Astrocyte (in vitro differentiated cells and primary cell): ENCODE measurements at regions not wholly inside any gene's neighbourhood (a gene's known extent, or its start where the extent isn't known, plus 50 kb on each side); places are given as distances from the start of the nearest gene placed in this dataset.

ENCODE experiments used
- DNase-seq: peaks from one replicate; pipeline ENCODE4 v3.0.0-alpha.2; 2010; ENCODE audit warnings: low read depth
- FAIRE-seq: peaks from 2 replicates; lab custom pipeline; 2011; peaks lifted over from hg19 to GRCh38; lab: Jason Lieb, UNC
- H2AFZ ChIP-seq: 2 replicates; pipeline ENCODE4 v1.6.0; 2012; ENCODE audit warnings: low read depth, low read length, inconsistent platforms
- H3K27ac ChIP-seq: 2 replicates; pipeline ENCODE4 v1.5.1; 2011; ENCODE audit warnings: low read depth, low read length, inconsistent platforms
- H3K27me3 ChIP-seq: 2 replicates; pipeline ENCODE4 v1.6.0; 2011; ENCODE audit warnings: low read length, inconsistent platforms; ENCODE audit not compliant: insufficient read depth
- H3K36me3 ChIP-seq: 2 replicates; pipeline ENCODE4 v1.5.1; 2011; ENCODE audit warnings: low read length, inconsistent platforms; ENCODE audit not compliant: insufficient read depth
- H3K4me1 ChIP-seq: 2 replicates; pipeline ENCODE4 v1.5.1; 2011; ENCODE audit warnings: low read length, inconsistent platforms; ENCODE audit not compliant: insufficient read depth
- H3K4me2 ChIP-seq: 2 replicates; pipeline ENCODE4 v1.6.0; 2012; ENCODE audit warnings: low read length, inconsistent platforms
- H3K4me3 ChIP-seq: 2 replicates; pipeline ENCODE4 v1.5.1; 2011; ENCODE audit warnings: low read depth, mild to moderate bottlenecking, low read length, inconsistent platforms; ENCODE audit not compliant: insufficient read depth
- H3K79me2 ChIP-seq: 2 replicates; pipeline ENCODE4 v1.6.0; 2012; ENCODE audit warnings: mild to moderate bottlenecking, low read length, inconsistent platforms; ENCODE audit not compliant: insufficient read depth
- H3K9ac ChIP-seq: 2 replicates; pipeline ENCODE4 v1.6.0; 2012; ENCODE audit warnings: mild to moderate bottlenecking, low read length, inconsistent platforms
- H3K9me3 ChIP-seq: 2 replicates; pipeline ENCODE4 v1.5.1; 2012; ENCODE audit warnings: low read depth, mild to moderate bottlenecking, low read length, inconsistent platforms; ENCODE audit not compliant: insufficient read depth
- H4K20me1 ChIP-seq: 2 replicates; pipeline ENCODE4 v1.6.0; 2012; ENCODE audit warnings: low read length, inconsistent platforms; ENCODE audit not compliant: insufficient read depth
- H3K27ac Mint-ChIP-seq: one replicate; pipeline ENCODE4 v1.8.0; 2021; ENCODE audit warnings: mild to moderate bottlenecking, mixed read lengths; ENCODE audit not compliant: unreplicated experiment
- H3K27me3 Mint-ChIP-seq: one replicate; pipeline ENCODE4 v1.8.0; 2021; ENCODE audit warnings: low read depth, mixed read lengths; ENCODE audit not compliant: unreplicated experiment
- H3K36me3 Mint-ChIP-seq: one replicate; pipeline ENCODE4 v1.8.0; 2021; ENCODE audit warnings: low read depth, mixed read lengths; ENCODE audit not compliant: unreplicated experiment
- H3K4me1 Mint-ChIP-seq: one replicate; pipeline ENCODE4 v1.8.0; 2021; ENCODE audit warnings: low read depth, mixed read lengths; ENCODE audit not compliant: unreplicated experiment
- H3K4me3 Mint-ChIP-seq: one replicate; pipeline ENCODE4 v1.8.0; 2021; ENCODE audit warnings: mild to moderate bottlenecking, moderate library complexity, mixed read lengths; ENCODE audit not compliant: unreplicated experiment
- H3K9me3 Mint-ChIP-seq: one replicate; pipeline ENCODE4 v1.8.0; 2021; ENCODE audit warnings: mild to moderate bottlenecking, mixed read lengths; ENCODE audit not compliant: unreplicated experiment
- CTCF ChIP-seq: IDR thresholded peaks from 2 replicates; pipeline ENCODE4 v1.5.1; 2011; ENCODE audit warnings: low read depth, mild to moderate bottlenecking, inconsistent platforms, low read length, moderate library complexity; ENCODE audit not compliant: insufficient read depth
- EZH2 ChIP-seq: IDR thresholded peaks from 2 replicates; pipeline ENCODE4 v1.6.1; 2012; ENCODE audit warnings: mild to moderate bottlenecking, low read length, inconsistent platforms; ENCODE audit not compliant: insufficient read depth

- Histone ChIP-seq H4K20me1 (no peaks in the 10 kb centered on the region), H3K4me2 (no peak overlapping the region), H3K4me1 (no peaks in the 10 kb centered on the region), H3K27ac (no peak overlapping the region), H2AFZ (no peak overlapping the region), H3K27me3 (no peaks in the 10 kb centered on the region), H3K79me2 (no peaks in the 10 kb centered on the region), H3K9me3 (no peaks in the 10 kb centered on the region), H3K4me3 (no peak overlapping the region), H3K36me3 (no peaks in the 10 kb centered on the region), H3K9ac (no peak overlapping the region)
- DNase-seq (peak; percentile 53), FAIRE-seq (no peak)
- H3K27ac Mint-ChIP-seq: no peak overlapping the region
- H3K9me3 Mint-ChIP-seq: peaks cover 2% of the 10 kb centered on the region
- H3K36me3 Mint-ChIP-seq: no peaks in the 10 kb centered on the region
- no peaks in the 10 kb centered on the region for H3K4me1 Mint-ChIP-seq
- TF ChIP-seq EZH2 (no peak), CTCF (no peak)
- peaks cover 7% of the 10 kb centered on the region for H3K27me3 Mint-ChIP-seq
- H3K4me3 Mint-ChIP-seq: no peak overlapping the region
These were observed 166.9 kb upstream of the OSR1 start for GRCh38 chr2:19525313-19525712.

- Mint-ChIP-seq H3K9me3 (peaks cover 8% of the 10 kb centered on the region), H3K36me3 (no peaks in the 10 kb centered on the region), H3K27ac (no peak overlapping the region), H3K4me3 (no peak overlapping the region), H3K27me3 (peaks cover 7% of the 10 kb centered on the region), H3K4me1 (peaks cover 3% of the 10 kb centered on the region)
- H3K9ac ChIP-seq: no peak overlapping the region
- H3K4me2 ChIP-seq: no peak overlapping the region
- H3K27me3 ChIP-seq: no peaks in the 10 kb centered on the region
- TF ChIP-seq EZH2 (no peak), CTCF (no peak)
- no peaks in the 10 kb centered on the region for H4K20me1 ChIP-seq
- H3K79me2 ChIP-seq: no peaks in the 10 kb centered on the region
- DNase-seq (no peak), FAIRE-seq (no peak)
- H2AFZ ChIP-seq: no peak overlapping the region
- H3K9me3 ChIP-seq: no peaks in the 10 kb centered on the region
- H3K36me3 ChIP-seq: no peaks in the 10 kb centered on the region
- H3K4me3 ChIP-seq: no peak overlapping the region
- no peaks in the 10 kb centered on the region for H3K4me1 ChIP-seq
- H3K27ac ChIP-seq: no peak overlapping the region
These were observed 160.6 kb upstream of the OSR1 start for GRCh38 chr2:19519045-19519444.

- FAIRE-seq: no peak
- Histone ChIP-seq H3K4me2 (no peak overlapping the region), H3K27me3 (peaks cover 5% of the 10 kb centered on the region), H3K27ac (no peak overlapping the region), H3K36me3 (no peaks in the 10 kb centered on the region), H3K4me1 (no peaks in the 10 kb centered on the region), H3K4me3 (no peak overlapping the region), H3K9ac (no peak overlapping the region), H2AFZ (no peak overlapping the region), H3K9me3 (no peaks in the 10 kb centered on the region), H3K79me2 (no peaks in the 10 kb centered on the region), H4K20me1 (no peaks in the 10 kb centered on the region)
- Mint-ChIP-seq H3K9me3 (no peaks in the 10 kb centered on the region), H3K4me1 (no peaks in the 10 kb centered on the region), H3K27ac (no peak overlapping the region), H3K4me3 (no peak overlapping the region), H3K36me3 (no peaks in the 10 kb centered on the region), H3K27me3 (no peaks in the 10 kb centered on the region)
- DNase-seq: no peak
- no peak for TF ChIP-seq CTCF
- no peak for TF ChIP-seq EZH2
These were observed 148.7 kb upstream of the OSR1 start for GRCh38 chr2:19507137-19507536.
